ENCODE measurements at regions not wholly inside any gene's neighbourhood (a gene's known extent, or its start where the extent isn't known, plus 50 kb on each side); places are given as distances from the start of the nearest gene placed in this dataset.
"Not testable (repeated sequence)": the region's sequence is repeated elsewhere in the genome, so short reads cannot be mapped to it uniquely, and the experiment has no call there.

GRCh38 chr2:63701406-63701805 lies 112.6 kb downstream of the MDH1 start:
- H3K4me3 ChIP-seq (replicated peaks; ENCODE audit: low read depth, low read length): no peak overlapping the region
- TF ChIP-seq, protein P1, sequence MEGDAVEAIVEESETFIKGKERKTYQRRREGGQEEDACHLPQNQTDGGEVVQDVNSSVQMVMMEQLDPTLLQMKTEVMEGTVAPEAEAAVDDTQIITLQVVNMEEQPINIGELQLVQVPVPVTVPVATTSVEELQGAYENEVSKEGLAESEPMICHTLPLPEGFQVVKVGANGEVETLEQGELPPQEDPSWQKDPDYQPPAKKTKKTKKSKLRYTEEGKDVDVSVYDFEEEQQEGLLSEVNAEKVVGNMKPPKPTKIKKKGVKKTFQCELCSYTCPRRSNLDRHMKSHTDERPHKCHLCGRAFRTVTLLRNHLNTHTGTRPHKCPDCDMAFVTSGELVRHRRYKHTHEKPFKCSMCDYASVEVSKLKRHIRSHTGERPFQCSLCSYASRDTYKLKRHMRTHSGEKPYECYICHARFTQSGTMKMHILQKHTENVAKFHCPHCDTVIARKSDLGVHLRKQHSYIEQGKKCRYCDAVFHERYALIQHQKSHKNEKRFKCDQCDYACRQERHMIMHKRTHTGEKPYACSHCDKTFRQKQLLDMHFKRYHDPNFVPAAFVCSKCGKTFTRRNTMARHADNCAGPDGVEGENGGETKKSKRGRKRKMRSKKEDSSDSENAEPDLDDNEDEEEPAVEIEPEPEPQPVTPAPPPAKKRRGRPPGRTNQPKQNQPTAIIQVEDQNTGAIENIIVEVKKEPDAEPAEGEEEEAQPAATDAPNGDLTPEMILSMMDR (IDR thresholded peaks at IDR 0.05; ENCODE audit: low read length, missing control alignments): no peak
- no peak for DNase-seq (ENCODE audit: low read depth)

DNA sequence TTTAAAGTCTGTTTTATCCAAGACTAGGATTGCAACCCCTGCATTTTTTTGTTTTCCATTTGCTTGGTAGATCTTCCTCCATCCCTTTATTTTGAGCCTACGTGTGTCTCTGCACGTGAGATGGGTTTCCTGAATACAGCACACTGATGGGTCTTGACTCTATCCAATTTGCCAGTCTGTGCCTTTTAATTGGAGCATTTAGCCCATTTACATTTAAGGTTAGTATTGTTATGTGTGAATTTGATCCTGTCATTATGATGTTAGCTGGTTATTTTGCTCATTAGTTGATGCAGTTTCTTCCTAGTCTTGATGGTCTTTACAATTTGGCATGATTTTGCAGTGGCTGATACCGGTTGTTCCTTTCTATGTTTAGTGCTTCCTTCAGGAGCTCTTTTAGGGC lies 117.3 kb downstream of the MDH1 start:
- not testable (repeated sequence) for H3K4me3 ChIP-seq (replicated peaks; ENCODE audit: low read depth, low read length); DNase-seq (ENCODE audit: low read depth)

DNA sequence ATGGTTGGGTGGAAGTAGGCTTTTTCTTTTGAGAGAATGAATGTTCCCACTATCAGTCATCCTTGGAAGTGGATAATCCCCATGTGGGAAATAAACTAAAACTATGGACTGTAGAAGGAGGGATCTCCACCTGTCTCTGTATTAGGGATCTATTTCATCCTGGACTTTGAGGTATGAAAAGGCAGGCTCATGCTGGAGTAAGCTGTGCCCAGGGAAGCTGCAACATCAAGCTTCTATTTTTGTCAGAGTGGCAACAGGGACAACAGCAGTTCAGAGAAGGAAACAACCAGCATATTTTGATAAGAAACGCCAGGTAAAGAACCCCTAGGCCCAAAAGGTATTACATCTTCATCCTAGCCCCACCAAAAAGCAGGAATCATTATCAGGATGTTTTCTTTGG lies 122.0 kb downstream of the MDH1 start:
- TF ChIP-seq, protein P1 (IDR thresholded peaks at IDR 0.05; ENCODE audit: low read length, missing control alignments): no peak
- no peak overlapping the region for H3K4me3 ChIP-seq (replicated peaks; ENCODE audit: low read depth, low read length)
- DNase-seq (ENCODE audit: low read depth): no peak

- H3K4me3 ChIP-seq (replicated peaks; ENCODE audit: low read depth, low read length): no peak overlapping the region
- no peak for DNase-seq (ENCODE audit: low read depth)
- TF ChIP-seq, protein P1 (IDR thresholded peaks at IDR 0.05; ENCODE audit: low read length, missing control alignments): no peak
Observed at GRCh38 chr2:63712748-63713147, 124.0 kb downstream of the MDH1 start.

DNA sequence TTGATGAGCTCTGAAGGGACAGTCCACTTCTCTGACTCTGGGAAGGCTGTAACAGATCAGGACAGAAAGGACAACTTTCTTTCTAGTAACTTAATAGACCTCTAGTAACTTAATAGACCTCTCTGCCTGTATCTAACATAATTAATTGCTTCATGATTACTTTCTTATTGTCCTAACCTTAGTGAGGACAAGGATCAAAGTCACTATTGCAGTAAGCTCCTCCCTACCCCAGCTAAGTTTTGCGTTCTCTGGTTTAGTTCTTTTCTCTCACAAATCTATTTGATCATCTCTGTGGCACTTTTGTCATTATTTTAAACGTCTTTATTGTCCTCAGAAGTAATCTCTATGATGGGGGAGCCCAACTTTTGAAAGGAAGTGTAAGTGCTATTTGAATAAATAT lies 125.5 kb upstream of the UGP2 start:
- no peak for DNase-seq (ENCODE audit: low read depth)
- H3K4me3 ChIP-seq (replicated peaks; ENCODE audit: low read depth, low read length): no peak overlapping the region
- TF ChIP-seq, protein P1 (IDR thresholded peaks at IDR 0.05; ENCODE audit: low read length, missing control alignments): no peak

DNA sequence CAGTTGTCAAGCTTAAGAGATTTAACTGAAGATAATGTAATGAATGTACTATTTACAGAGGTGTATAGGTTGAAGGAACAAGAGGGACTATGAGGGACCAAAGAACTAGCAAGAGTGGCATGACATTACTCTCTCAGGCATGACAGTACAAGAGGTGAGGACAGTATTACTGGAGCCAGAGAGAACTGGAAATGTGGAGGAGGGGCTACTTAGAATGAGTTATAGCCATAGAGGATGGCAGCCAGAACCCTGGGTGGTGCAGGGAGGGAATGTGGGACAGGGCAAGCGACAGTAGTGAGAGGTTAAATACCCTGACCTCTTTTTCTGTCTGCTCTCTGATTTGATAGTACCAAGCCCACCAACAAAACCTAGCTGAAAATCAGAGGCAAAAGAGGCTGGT lies 122.6 kb upstream of the UGP2 start:
- TF ChIP-seq, protein P1 (IDR thresholded peaks at IDR 0.05; ENCODE audit: low read length, missing control alignments): no peak
- no peak overlapping the region for H3K4me3 ChIP-seq (replicated peaks; ENCODE audit: low read depth, low read length)
- DNase-seq (ENCODE audit: low read depth): no peak

DNA sequence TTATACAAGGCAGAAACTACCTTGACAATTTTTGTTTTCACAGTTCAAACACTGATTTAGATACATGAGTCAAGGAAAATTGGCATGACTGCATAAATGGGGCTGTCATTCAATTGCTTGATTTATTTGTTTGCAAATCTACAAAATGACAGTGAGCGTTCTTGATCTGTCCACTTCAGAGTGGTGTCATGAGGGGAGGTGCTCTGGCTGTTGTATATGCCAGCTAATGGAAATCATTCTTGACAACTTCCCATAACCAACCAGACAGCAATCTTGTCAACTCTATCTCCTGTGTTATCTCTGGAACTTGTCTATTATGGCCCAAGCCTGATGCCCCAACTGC lies 120.6 kb upstream of the UGP2 start:
- no peak overlapping the region for H3K4me3 ChIP-seq (replicated peaks; ENCODE audit: low read depth, low read length)
- TF ChIP-seq, protein P1 (IDR thresholded peaks at IDR 0.05; ENCODE audit: low read length, missing control alignments): no peak

DNA sequence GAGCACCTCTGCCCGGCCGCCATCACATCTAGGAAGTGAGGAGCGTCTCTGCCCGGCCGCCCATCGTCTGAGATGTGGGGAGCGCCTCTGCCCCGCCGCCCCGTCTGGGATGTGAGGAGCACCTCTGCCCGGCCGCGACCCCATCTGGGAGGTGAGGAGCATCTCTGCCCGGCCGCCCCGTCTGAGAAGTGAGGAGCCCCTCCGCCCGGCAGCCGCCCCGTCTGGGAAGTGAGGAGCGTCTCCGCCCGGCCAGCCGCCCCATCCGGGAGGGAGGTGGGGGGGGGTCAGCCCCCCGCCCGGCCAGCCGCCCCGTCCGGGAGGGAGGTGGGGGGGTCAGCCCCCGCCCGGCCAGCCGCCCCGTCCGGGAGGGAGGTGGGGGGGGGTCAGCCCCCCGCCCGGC lies 119.4 kb upstream of the UGP2 start:
- DNase-seq (ENCODE audit: low read depth): not testable (repeated sequence)

More for the DNA sequence above, 120.6 kb upstream of the UGP2 start:
- no peak for DNase-seq (ENCODE audit: low read depth)

More for the DNA sequence above, 119.4 kb upstream of the UGP2 start:
- not testable (repeated sequence) for H3K4me3 ChIP-seq (replicated peaks; ENCODE audit: low read depth, low read length)
